Lower leg skin (tissue), 4 donors: ENCODE measurements at regions not wholly inside any gene's neighbourhood (a gene's known extent, or its start where the extent isn't known, plus 50 kb on each side); places are given as distances from the start of the nearest gene placed in this dataset.

Experiments used
- DNase-seq, 2 donors: peaks; one replicate each; pipeline ENCODE4 v3.0.0-alpha.2; 2019; ENCODE audit warnings: low spot score in 2 of 2
- H3K4me3 ChIP-seq: fragments of 200-600 bp; sonication (generic); 2 replicates; pipeline ENCODE4 v1.5.1; 2017; ENCODE audit warnings: mild to moderate bottlenecking, low read depth; ENCODE audit not compliant: poor library complexity, severe bottlenecking
- POLR2A ChIP-seq, 2 donors: fragments of 450-650 bp; IDR thresholded peaks; one replicate each; pipeline ENCODE4 v1.6.1; 2016 to 2017; ENCODE audit warnings: antibody characterized with exemption in 2 of 2, mild to moderate bottlenecking in 1 of 2, moderate library complexity in 1 of 2
- WGBS, 2 donors: methylation state at CpG; one replicate each; pipeline ENCODE4 v1.1.5; 2018; 5-methylcytosine and 5-hydroxymethylcytosine counted together
- intact Hi-C: fragments of 100-400 bp; cut with DNase I; formaldehyde crosslinking; loops from one replicate; pipeline ENCODE4 v1.15.0; 2023; ENCODE audit warnings: low total_unique reads
- TF ChIP-seq, protein P1 (sequence below), 3 donors: fragments of 450-650 bp; IDR thresholded peaks; one replicate each; pipeline ENCODE4 v1.5.1; 2016; ENCODE audit warnings: antibody characterized with exemption in 3 of 3, mild to moderate bottlenecking in 3 of 3, moderate library complexity in 2 of 3

- TF ChIP-seq POLR2A (IDR thresholded peaks at IDR 0.05) = no peak
- TF ChIP-seq, protein P1, sequence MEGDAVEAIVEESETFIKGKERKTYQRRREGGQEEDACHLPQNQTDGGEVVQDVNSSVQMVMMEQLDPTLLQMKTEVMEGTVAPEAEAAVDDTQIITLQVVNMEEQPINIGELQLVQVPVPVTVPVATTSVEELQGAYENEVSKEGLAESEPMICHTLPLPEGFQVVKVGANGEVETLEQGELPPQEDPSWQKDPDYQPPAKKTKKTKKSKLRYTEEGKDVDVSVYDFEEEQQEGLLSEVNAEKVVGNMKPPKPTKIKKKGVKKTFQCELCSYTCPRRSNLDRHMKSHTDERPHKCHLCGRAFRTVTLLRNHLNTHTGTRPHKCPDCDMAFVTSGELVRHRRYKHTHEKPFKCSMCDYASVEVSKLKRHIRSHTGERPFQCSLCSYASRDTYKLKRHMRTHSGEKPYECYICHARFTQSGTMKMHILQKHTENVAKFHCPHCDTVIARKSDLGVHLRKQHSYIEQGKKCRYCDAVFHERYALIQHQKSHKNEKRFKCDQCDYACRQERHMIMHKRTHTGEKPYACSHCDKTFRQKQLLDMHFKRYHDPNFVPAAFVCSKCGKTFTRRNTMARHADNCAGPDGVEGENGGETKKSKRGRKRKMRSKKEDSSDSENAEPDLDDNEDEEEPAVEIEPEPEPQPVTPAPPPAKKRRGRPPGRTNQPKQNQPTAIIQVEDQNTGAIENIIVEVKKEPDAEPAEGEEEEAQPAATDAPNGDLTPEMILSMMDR (IDR thresholded peaks at IDR 0.05) = no peak
- intact Hi-C loops = no loop called here
- no peak overlapping the region for H3K4me3 ChIP-seq
- no peak for DNase-seq
These were observed 943.2 kb downstream of the PCDH17 start for GRCh38 chr13:58574791-58575190.

DNA sequence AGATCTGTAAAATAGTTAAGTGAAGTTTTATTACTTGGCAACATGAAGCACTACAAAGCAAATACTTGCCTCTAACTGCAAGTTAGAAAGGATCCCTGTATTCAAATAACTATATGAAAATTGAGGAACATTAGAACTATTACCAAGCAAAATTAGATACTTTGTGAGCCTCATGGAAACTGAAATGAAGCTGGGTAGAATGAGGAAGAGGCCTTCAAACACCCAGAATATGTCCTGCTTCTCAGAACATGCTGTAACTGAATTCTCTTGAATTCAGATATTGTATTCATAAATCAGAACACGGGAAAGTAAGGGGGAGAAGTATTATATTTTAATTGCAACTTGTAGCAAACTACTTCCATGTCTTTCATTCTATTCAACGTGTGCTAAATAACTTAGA, 947.9 kb downstream of the PCDH17 start:
- DNase-seq = no peak
- intact Hi-C loops = no loop called here
- H3K4me3 ChIP-seq = no peak overlapping the region
- 69 to 75% methylated on average over 2 of the region's 2 CpGs for WGBS, 2 donors
- TF ChIP-seq, protein P1 (IDR thresholded peaks at IDR 0.05) = no peak
- TF ChIP-seq POLR2A (IDR thresholded peaks at IDR 0.05) = no peak

- TF ChIP-seq, protein P1 (IDR thresholded peaks at IDR 0.05) = no peak
- no peak for TF ChIP-seq POLR2A (IDR thresholded peaks at IDR 0.05)
- intact Hi-C loops = no loop called here
- DNase-seq = no peak
- 90 to 95% methylated on average over 1 of the region's 1 CpG for WGBS, 2 donors
- H3K4me3 ChIP-seq = no peak overlapping the region
These were observed 952.4 kb downstream of the PCDH17 start for GRCh38 chr13:58583966-58584365.

DNA sequence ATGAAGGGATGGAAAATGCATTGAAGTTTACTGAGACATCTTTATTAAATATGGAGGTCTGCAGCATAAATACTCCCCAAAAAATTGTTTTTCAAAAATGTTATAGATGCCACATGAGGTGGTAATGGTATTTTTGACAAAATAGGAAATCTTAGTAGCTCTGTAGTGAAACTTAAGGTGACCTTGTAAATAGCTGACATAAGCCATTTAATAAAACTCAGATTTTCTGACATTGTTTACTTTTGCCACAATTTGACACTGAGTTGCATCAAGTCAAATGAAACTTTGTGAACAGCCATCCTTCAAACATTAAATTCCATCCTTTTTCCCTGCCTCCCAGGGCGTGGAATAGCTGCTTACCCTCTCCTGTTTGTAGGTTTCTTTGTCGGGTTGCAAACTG, 953.1 kb downstream of the PCDH17 start:
- TF ChIP-seq, protein P1 (IDR thresholded peaks at IDR 0.05) = no peak
- TF ChIP-seq POLR2A (IDR thresholded peaks at IDR 0.05) = no peak
- WGBS, 2 donors = 75 to 77% methylated on average over 2 of the region's 2 CpGs

DNA sequence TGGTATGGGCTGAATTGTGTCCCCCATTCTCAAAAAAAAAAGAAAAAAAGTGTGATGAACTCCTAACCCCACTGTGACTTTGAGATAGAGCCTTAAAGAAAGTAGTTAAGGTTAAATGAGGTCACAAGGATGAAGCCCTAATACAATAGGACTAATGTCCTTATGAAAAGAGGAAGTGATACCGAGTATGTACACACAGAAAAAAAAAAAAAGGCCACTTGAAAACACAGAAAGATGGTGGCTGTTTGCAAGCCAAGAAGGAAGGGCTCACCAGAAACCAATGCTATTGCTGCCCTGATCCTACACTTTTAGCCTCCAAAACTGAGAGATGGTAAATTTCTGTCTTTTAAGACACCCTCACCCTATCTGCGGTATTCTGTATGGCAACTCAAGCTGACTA, 955.6 kb downstream of the PCDH17 start:
- TF ChIP-seq POLR2A (IDR thresholded peaks at IDR 0.05) = no peak
- TF ChIP-seq, protein P1 (IDR thresholded peaks at IDR 0.05) = no peak
- no peak for DNase-seq
- WGBS, 2 donors = 65 to 84% methylated on average over 2 of the region's 2 CpGs
- no peak overlapping the region for H3K4me3 ChIP-seq
- intact Hi-C loops = no loop called here

More for the DNA sequence above, 953.1 kb downstream of the PCDH17 start:
- DNase-seq = no peak
- intact Hi-C loops = no loop called here
- no peak overlapping the region for H3K4me3 ChIP-seq

GRCh38 chr13:58592052-58592451, 960.5 kb downstream of the PCDH17 start:
- DNase-seq = no peak
- no peak overlapping the region for H3K4me3 ChIP-seq
- TF ChIP-seq, protein P1 (IDR thresholded peaks at IDR 0.05) = no peak
- no peak for TF ChIP-seq POLR2A (IDR thresholded peaks at IDR 0.05)
- intact Hi-C loops = no loop called here
